ENCODE measurements at regions not wholly inside any gene's neighbourhood (a gene's known extent, or its start where the extent isn't known, plus 50 kb on each side); places are given as distances from the start of the nearest gene placed in this dataset.

DNA sequence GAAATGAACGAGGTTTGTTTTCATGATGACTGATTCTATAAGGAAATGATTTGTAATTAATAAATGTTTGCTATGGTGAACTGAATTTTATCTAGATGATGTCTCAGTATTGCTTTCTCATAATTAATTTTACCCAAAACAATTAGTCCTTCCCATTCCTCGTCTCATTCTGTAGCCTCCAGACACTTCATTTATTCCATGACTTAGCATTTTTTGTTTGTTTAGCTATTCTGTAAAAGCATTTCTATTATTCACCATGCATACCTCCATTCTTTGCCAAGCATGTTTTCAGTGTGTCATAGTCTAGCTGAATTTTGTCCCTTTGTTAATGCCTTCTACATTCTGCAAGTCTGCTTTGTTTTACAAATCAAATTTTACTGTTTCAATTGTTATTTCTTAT, 137.4 kb upstream of the RPL10L start:
- Mint-ChIP-seq H3K36me3 (no peaks in the 10 kb centered on the region), H3K9me3 (peaks cover 0 to 1% of the 10 kb centered on the region in 2 donors), H3K4me1 (no peaks in the 10 kb centered on the region), H3K27ac (no peak overlapping the region), H3K27me3 (no peaks in the 10 kb centered on the region), H3K4me3 (no peak overlapping the region)
- ATAC-seq (replicated peaks), result no peak
- no peak for DNase-seq

DNA sequence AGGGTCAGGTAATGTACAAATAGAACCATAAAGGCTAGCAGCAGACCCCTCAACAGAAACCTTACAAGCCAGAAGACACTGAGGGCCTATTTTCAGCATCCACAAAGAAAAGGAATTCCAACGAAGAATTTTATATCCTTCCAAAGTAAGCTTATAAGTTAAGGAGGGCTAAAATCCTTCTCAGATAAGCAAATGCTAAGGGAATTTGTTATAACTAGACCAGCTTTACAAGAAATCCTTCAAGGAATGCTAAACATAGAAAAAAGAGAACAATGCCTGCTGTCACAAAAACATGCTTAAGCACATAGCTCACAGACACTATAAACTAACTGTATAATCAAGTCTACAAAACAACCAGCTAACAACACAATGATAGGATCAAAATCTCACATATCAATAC, 130.7 kb upstream of the RPL10L start:
- H3K27me3 Mint-ChIP-seq, result no peaks in the 10 kb centered on the region

DNA sequence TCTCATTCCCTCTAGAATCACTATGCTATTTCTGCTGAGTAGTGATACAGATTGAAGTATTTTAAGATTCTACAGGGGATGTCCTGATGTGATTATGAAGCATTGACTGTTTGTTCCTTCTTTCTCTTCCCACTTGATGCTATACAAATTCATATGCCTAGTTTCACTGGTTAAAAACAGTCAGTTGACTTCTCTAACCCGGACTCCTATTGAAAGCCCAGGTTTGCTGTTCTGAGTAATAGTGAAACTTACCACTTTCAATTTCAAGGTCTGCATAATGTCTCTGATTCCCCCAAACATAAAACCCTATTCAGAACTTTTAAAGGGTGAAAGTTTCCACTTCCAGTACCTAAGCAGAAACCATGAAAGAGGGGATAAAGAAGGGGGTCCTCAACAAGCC, 117.7 kb upstream of the RPL10L start:
- DNase-seq (peak; percentile 1), ATAC-seq (replicated peaks) (peak; percentile 96 to 99)
- Mint-ChIP-seq H3K4me3 (no peak overlapping the region), H3K36me3 (no peaks in the 10 kb centered on the region), H3K9me3 (peaks cover 0 to 4% of the 10 kb centered on the region in 2 donors), H3K27me3 (no peaks in the 10 kb centered on the region), H3K4me1 (peaks cover 3 to 5% of the 10 kb centered on the region in 2 donors), H3K27ac (peak overlapping the region; percentile 39)

More for the DNA sequence above, 130.7 kb upstream of the RPL10L start:
- no peak overlapping the region for H3K4me3 Mint-ChIP-seq
- peaks cover 8% of the 10 kb centered on the region in 2 donors for H3K9me3 Mint-ChIP-seq
- no peak overlapping the region for H3K27ac Mint-ChIP-seq
- no peak for ATAC-seq (replicated peaks)
- H3K4me1 Mint-ChIP-seq, result no peaks in the 10 kb centered on the region
- no peak for DNase-seq
- H3K36me3 Mint-ChIP-seq, result no peaks in the 10 kb centered on the region

DNA sequence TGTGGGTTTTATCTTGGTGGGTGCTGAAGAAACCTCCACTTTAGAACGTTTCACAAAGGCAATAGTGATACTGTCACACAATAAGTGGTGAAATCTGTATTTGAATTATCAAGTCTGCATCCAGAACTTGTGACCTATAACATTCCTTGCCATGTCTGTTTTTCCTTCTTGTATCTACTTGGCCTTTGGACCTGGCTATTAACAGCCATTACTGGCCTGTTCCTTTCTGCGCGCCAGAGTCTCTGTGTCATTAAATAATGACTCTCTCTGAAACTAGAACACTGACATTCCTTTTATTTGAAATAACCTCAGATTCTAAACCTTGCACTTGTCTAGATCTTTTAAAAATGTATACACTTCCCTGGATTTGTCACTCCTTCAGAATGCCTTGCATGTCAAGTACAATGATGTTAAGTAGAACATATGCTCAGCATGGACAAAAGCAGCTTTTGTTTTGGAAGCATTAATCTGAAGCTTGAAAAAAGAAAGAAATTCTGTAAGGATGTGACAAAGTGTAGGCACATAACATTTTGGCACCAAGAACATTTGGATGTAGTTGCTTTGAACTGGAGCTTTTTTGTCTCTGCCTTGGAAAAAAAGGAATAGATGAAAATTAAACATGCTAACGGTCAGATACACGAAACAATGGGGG, 95.5 kb upstream of the RPL10L start:
- DNase-seq, result no peak
- no peaks in the 10 kb centered on the region for H3K27me3 Mint-ChIP-seq

DNA sequence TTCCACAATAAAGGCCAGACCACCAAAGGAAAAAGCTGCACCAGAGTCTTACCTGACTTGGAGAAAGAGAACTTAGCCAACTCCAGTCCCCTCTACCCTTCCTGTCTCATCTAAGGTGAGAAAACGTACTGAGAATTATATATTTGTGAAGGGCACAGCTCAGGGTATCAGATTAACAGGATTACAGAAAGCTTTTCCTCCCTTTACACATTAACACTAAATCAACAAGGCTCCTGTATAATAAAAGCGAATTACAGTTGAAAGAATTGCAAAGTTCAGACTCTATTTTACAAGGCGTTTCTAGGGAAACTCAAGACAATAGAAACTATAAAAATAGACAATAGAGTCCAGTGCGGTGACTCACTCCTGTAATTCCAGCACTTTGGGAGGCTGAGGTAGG, 82.7 kb upstream of the RPL10L start:
- Mint-ChIP-seq H3K4me3 (no peak overlapping the region), H3K27me3 (no peaks in the 10 kb centered on the region), H3K4me1 (no peaks in the 10 kb centered on the region), H3K36me3 (no peaks in the 10 kb centered on the region), H3K27ac (no peak overlapping the region), H3K9me3 (peaks cover 5 to 15% of the 10 kb centered on the region in 2 donors)
- DNase-seq, result no peak
- ATAC-seq (replicated peaks), result no peak

More for the DNA sequence above, 95.5 kb upstream of the RPL10L start:
- Mint-ChIP-seq H3K9me3 (peaks cover 7 to 9% of the 10 kb centered on the region in 2 donors), H3K4me1 (no peaks in the 10 kb centered on the region), H3K4me3 (no peak overlapping the region), H3K36me3 (no peaks in the 10 kb centered on the region), H3K27ac (no peak overlapping the region)
- no peak for ATAC-seq (replicated peaks)

DNA sequence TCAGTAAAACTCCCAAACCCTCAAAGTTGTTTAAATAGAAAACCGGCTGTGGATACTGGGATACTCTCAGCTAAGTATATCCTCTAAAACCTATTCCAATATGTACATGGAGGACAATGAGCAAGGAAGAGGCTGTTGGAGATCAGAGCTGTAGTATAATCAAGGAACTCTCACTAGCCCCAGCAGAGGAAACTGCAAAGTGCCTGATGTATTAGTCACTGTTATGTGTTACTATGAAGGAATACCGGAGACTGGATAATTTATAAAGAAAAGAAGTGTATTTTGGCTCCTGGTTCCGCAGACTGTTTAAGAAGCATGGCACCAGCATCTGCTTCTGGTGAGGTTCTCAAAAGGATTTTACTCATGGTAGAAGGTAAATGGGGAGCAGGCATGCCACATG, 65.6 kb upstream of the RPL10L start:
- Mint-ChIP-seq H3K27ac (no peak overlapping the region), H3K27me3 (no peaks in the 10 kb centered on the region), H3K4me1 (no peaks in the 10 kb centered on the region), H3K4me3 (no peak overlapping the region), H3K9me3 (peaks cover 0 to 2% of the 10 kb centered on the region in 2 donors), H3K36me3 (no peaks in the 10 kb centered on the region)
- DNase-seq, result no peak
- no peak for ATAC-seq (replicated peaks)
